ENCODE measurements at regions not wholly inside any gene's neighbourhood (a gene's known extent, or its start where the extent isn't known, plus 50 kb on each side); places are given as distances from the start of the nearest gene placed in this dataset.

DNA sequence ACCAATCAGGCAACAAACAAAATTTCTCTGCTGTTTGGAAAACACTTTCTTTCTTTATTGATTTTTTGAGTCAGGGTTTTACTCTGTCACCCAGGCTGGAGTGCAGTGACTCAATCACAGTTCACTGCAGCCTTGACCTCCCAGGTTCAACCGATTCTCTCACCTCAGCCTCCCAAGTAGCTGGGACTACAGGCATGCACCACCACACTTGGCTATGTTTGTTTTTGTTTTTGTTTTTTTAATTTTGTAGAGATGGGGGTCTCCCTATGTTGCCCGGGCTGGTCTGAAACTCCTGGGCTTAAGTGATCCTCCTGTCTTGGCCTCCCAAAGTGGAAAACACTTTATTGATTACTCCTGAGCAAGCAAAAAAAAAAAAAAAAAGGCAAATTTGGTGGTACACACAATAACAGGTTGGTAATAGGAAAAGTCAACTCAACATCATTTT is 276.4 kb downstream of the SOX9 start:
- TF ChIP-seq, protein P1, sequence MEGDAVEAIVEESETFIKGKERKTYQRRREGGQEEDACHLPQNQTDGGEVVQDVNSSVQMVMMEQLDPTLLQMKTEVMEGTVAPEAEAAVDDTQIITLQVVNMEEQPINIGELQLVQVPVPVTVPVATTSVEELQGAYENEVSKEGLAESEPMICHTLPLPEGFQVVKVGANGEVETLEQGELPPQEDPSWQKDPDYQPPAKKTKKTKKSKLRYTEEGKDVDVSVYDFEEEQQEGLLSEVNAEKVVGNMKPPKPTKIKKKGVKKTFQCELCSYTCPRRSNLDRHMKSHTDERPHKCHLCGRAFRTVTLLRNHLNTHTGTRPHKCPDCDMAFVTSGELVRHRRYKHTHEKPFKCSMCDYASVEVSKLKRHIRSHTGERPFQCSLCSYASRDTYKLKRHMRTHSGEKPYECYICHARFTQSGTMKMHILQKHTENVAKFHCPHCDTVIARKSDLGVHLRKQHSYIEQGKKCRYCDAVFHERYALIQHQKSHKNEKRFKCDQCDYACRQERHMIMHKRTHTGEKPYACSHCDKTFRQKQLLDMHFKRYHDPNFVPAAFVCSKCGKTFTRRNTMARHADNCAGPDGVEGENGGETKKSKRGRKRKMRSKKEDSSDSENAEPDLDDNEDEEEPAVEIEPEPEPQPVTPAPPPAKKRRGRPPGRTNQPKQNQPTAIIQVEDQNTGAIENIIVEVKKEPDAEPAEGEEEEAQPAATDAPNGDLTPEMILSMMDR (conservative IDR thresholded peaks at IDR 0.05), result no peak
- no peak for DNase-seq
- 89% methylated on average over 1 to 2 of the region's 2 CpGs for WGBS, 2 experiments (ENCODE audit: insufficient coverage in 1 of 2, insufficient read length in 1 of 2)

DNA sequence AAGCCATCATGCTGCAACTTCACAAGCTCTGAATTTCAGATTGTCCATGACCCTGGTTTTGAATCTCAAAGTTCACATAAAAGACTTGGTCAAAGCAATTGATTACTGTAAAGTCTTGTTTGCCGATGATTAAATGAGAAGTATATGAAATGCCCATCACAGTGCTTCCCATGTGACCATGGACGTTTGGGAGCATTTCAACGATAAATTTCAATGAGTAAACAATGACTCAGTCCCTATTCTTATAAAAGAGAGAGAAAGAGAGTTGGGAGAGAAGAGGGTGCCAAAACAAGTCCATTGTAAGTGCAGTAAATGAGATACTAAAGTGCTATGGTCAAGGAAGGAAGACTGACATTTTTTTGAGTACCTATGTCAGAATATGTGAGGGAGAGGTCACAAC is 276.9 kb downstream of the SOX9 start:
- peaks cover 95% of the 10 kb centered on the region for H3K27me3 ChIP-seq (ENCODE audit: control insufficient read depth, insufficient read depth, low read length, poor library complexity, severe bottlenecking)
- H3K27ac ChIP-seq (ENCODE audit: low read depth, low read length), result no peak overlapping the region
- WGBS, 2 experiments (ENCODE audit: insufficient coverage in 1 of 2, insufficient read length in 1 of 2), result 93 to 97% methylated on average over 2 to 3 of the region's 3 CpGs
- H3K9ac ChIP-seq (ENCODE audit: extremely low read depth, low read length, poor library complexity, severe bottlenecking), result no peak overlapping the region
- H3K27ac Mint-ChIP-seq, result no peak overlapping the region
- H3K4me1 ChIP-seq (ENCODE audit: control insufficient read depth, insufficient read depth, low read length), result no peaks in the 10 kb centered on the region
- H3K4me3 Mint-ChIP-seq, result no peak overlapping the region
- no peaks in the 10 kb centered on the region for H3K9me3 Mint-ChIP-seq
- H3K36me3 ChIP-seq (ENCODE audit: control insufficient read depth, insufficient read depth, low read length), result no peaks in the 10 kb centered on the region
- no peaks in the 10 kb centered on the region for H3K9me3 ChIP-seq (ENCODE audit: control insufficient read depth, low read length)
- H3K4me3 ChIP-seq (ENCODE audit: low read length), result no peak overlapping the region
- no peak for DNase-seq
- TF ChIP-seq, protein P1 (conservative IDR thresholded peaks at IDR 0.05), result no peak
- H3K36me3 Mint-ChIP-seq (ENCODE audit: low read depth), result no peaks in the 10 kb centered on the region
- H3K4me1 Mint-ChIP-seq, result no peaks in the 10 kb centered on the region
- H3K27me3 Mint-ChIP-seq (ENCODE audit: insufficient read depth), result peaks cover 95% of the 10 kb centered on the region

More for the DNA sequence above, 276.4 kb downstream of the SOX9 start:
- Mint-ChIP-seq H3K4me3 (no peak overlapping the region), H3K27me3 (ENCODE audit: insufficient read depth) (peaks cover 95% of the 10 kb centered on the region), H3K36me3 (ENCODE audit: low read depth) (no peaks in the 10 kb centered on the region), H3K27ac (no peak overlapping the region), H3K4me1 (peaks cover 4% of the 10 kb centered on the region), H3K9me3 (no peaks in the 10 kb centered on the region)
- Histone ChIP-seq H3K36me3 (ENCODE audit: control insufficient read depth, insufficient read depth, low read length) (no peaks in the 10 kb centered on the region), H3K9me3 (ENCODE audit: control insufficient read depth, low read length) (no peaks in the 10 kb centered on the region), H3K27ac (ENCODE audit: low read depth, low read length) (no peak overlapping the region), H3K27me3 (ENCODE audit: control insufficient read depth, insufficient read depth, low read length, poor library complexity, severe bottlenecking) (peaks cover 92% of the 10 kb centered on the region), H3K9ac (ENCODE audit: extremely low read depth, low read length, poor library complexity, severe bottlenecking) (no peak overlapping the region), H3K4me3 (ENCODE audit: low read length) (no peak overlapping the region), H3K4me1 (ENCODE audit: control insufficient read depth, insufficient read depth, low read length) (no peaks in the 10 kb centered on the region)

DNA sequence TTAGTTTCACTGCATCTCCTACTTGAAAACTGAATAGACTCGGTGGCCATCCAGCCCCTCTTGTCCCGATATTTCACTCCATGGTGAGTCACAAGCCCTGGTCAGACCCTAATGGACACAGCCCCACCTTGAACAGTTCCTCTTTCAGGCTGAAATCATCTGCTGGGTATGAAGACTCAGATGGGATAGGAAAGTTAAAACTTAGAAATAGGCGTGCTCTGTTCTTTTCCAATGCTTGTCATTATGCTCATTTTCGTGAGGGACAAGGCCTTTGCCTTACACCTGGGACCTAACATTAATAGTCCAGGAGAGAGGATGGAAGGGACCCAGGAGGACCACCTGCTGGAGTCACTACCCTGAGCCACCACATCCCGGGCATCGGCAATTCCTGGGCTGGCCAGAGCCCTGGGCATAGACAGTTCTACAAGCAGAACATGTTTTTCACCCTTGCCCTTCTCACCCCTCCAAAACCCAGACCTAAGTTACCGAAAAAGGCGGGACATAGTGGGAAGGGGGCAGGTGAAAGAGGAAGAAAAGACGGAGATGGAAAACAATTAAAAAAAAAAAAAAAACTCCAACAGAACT is 278.3 kb downstream of the SOX9 start:
- H3K27ac Mint-ChIP-seq, result no peak overlapping the region
- peaks cover 96% of the 10 kb centered on the region for H3K27me3 Mint-ChIP-seq (ENCODE audit: insufficient read depth)
- Histone ChIP-seq H3K27me3 (ENCODE audit: control insufficient read depth, insufficient read depth, low read length, poor library complexity, severe bottlenecking) (peaks cover 95% of the 10 kb centered on the region), H3K36me3 (ENCODE audit: control insufficient read depth, insufficient read depth, low read length) (no peaks in the 10 kb centered on the region), H3K27ac (ENCODE audit: low read depth, low read length) (no peak overlapping the region), H3K9ac (ENCODE audit: extremely low read depth, low read length, poor library complexity, severe bottlenecking) (no peak overlapping the region), H3K4me3 (ENCODE audit: low read length) (no peak overlapping the region), H3K9me3 (ENCODE audit: control insufficient read depth, low read length) (no peaks in the 10 kb centered on the region), H3K4me1 (ENCODE audit: control insufficient read depth, insufficient read depth, low read length) (no peaks in the 10 kb centered on the region)
- 87 to 88% methylated on average over 4 to 6 of the region's 9 CpGs for WGBS, 2 experiments (ENCODE audit: insufficient coverage in 1 of 2, insufficient read length in 1 of 2)
- no peak overlapping the region for H3K4me3 Mint-ChIP-seq
- TF ChIP-seq, protein P1 (conservative IDR thresholded peaks at IDR 0.05), result no peak
- H3K4me1 Mint-ChIP-seq, result peaks cover 12% of the 10 kb centered on the region
- no peaks in the 10 kb centered on the region for H3K36me3 Mint-ChIP-seq (ENCODE audit: low read depth)
- no peaks in the 10 kb centered on the region for H3K9me3 Mint-ChIP-seq
- DNase-seq, result no peak

All from endodermal cell (in vitro differentiated cells).